Cardiac muscle cell (in vitro differentiated cells and primary cell): ENCODE measurements at regions not wholly inside any gene's neighbourhood (a gene's known extent, or its start where the extent isn't known, plus 50 kb on each side); places are given as distances from the start of the nearest gene placed in this dataset.

Source experiments
- DNase-seq, 2 donors: peaks; one replicate each; pipeline versions ENCODE4 v3.0.0 to v3.0.0-alpha.2; 2010 to 2017; ENCODE audit warnings: low read depth in 1 of 2, low spot score in 1 of 2
- H3K27ac ChIP-seq: fragments of 200-600 bp; sonication (generic); 2 replicates; pipeline ENCODE4 v1.5.1; 2016
- H3K27me3 ChIP-seq: fragments of 200-600 bp; sonication (generic); 2 replicates; pipeline ENCODE4 v1.6.0; 2016; ENCODE audit warnings: control low read depth
- H3K36me3 ChIP-seq: fragments of 200-600 bp; sonication (generic); 2 replicates; pipeline ENCODE4 v1.5.1; 2016; ENCODE audit warnings: control low read depth
- H3K4me1 ChIP-seq: fragments of 200-600 bp; sonication (generic); 2 replicates; pipeline ENCODE4 v1.8.1; 2017; ENCODE audit warnings: low read depth, mild to moderate bottlenecking, mixed run types
- H3K4me3 ChIP-seq: fragments of 200-600 bp; sonication (generic); 2 replicates; pipeline ENCODE4 v1.5.1; 2016; ENCODE audit warnings: mild to moderate bottlenecking
- H3K9me3 ChIP-seq: fragments of 200-600 bp; sonication (generic); 2 replicates; pipeline ENCODE4 v1.5.1; 2017; ENCODE audit warnings: low read depth, mild to moderate bottlenecking, control low read depth
- TF ChIP-seq, protein P1 (sequence below): IDR thresholded peaks from 2 replicates; pipeline ENCODE4 v1.5.1; 2012; ENCODE audit warnings: low read depth, mild to moderate bottlenecking, low read length

DNA sequence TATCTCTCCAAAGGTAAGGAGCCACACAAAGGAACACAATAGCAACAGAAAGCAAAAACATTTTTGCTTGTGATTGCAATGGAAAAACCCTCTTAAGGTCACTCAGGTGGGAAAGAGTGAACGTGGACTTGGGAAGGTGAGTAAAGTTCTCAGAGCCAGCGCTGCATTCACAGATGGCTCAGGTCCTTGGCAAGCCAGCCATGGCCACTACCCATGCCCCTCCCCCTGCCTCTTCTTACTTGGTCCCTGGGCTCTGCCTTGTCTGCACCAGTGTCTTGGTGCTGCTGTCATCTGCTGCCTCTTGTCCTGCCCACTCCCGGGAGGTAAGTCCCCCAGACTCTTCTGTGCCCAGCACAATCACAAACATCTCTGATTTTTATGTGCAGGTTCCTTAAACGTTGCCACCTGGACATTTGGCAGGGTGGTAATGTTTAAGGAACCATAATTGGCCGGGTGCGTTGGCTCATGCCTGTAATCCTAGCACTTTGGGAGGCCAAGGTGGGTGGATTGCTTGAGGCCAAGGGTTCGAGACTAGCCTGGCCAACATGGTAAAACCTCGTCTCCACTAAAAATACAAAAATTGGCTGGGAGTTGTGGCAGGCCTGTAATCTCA, 74.6 kb downstream of the FEM1C start:
- Histone ChIP-seq H3K4me1 (peaks cover 15% of the 10 kb centered on the region), H3K36me3 (no peaks in the 10 kb centered on the region), H3K9me3 (no peaks in the 10 kb centered on the region), H3K4me3 (no peak overlapping the region), H3K27me3 (no peaks in the 10 kb centered on the region), H3K27ac (no peak overlapping the region)
- no peak for DNase-seq
- TF ChIP-seq, protein P1, sequence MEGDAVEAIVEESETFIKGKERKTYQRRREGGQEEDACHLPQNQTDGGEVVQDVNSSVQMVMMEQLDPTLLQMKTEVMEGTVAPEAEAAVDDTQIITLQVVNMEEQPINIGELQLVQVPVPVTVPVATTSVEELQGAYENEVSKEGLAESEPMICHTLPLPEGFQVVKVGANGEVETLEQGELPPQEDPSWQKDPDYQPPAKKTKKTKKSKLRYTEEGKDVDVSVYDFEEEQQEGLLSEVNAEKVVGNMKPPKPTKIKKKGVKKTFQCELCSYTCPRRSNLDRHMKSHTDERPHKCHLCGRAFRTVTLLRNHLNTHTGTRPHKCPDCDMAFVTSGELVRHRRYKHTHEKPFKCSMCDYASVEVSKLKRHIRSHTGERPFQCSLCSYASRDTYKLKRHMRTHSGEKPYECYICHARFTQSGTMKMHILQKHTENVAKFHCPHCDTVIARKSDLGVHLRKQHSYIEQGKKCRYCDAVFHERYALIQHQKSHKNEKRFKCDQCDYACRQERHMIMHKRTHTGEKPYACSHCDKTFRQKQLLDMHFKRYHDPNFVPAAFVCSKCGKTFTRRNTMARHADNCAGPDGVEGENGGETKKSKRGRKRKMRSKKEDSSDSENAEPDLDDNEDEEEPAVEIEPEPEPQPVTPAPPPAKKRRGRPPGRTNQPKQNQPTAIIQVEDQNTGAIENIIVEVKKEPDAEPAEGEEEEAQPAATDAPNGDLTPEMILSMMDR, result no peak

DNA sequence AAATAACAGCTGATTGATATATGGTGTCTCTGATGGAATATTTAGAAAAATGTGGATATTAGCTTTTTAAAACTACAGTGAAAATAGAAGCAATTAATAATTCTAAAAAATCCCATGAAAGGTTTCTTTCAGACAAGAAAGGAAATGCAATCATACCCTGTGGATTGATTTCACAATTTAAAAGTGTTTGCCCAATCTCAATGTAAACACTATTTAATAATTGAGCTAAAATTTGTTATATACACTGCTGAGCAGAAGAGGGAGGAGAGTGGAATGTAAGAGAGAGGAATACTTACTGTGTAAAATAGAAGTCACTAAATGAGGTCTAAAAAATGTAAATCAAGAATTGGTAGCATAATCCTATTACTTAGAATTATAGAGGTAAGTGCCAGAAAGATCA, 76.9 kb downstream of the FEM1C start:
- H3K4me1 ChIP-seq, result peaks cover 26% of the 10 kb centered on the region
- H3K27ac ChIP-seq, result no peak overlapping the region
- TF ChIP-seq, protein P1, result no peak
- no peaks in the 10 kb centered on the region for H3K9me3 ChIP-seq
- no peak overlapping the region for H3K4me3 ChIP-seq
- H3K27me3 ChIP-seq, result no peaks in the 10 kb centered on the region
- H3K36me3 ChIP-seq, result no peaks in the 10 kb centered on the region
- no peak for DNase-seq

DNA sequence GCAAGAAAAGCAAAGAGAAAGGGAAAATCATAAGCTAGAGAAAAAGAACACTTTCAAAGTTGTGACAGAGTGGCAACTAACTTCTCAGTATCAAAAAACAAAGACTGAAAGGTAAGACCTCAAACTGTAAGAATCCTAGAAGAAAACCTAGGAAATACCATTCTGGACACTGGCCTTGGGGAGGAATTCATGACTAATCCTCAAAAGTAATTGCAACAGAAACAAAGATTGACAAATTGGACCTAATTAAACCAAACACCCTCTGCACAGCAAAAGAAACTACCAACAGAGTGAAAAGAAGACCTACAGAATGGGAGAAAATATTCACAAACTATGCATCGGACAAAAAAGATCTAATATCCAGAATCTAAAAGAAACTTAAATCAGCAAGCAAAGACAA, 79.1 kb downstream of the FEM1C start:
- H3K36me3 ChIP-seq, result no peaks in the 10 kb centered on the region
- TF ChIP-seq, protein P1, result no peak
- H3K27ac ChIP-seq, result no peak overlapping the region
- H3K4me1 ChIP-seq, result peaks cover 27% of the 10 kb centered on the region
- H3K4me3 ChIP-seq, result no peak overlapping the region
- H3K27me3 ChIP-seq, result no peaks in the 10 kb centered on the region
- peak in 1 of 2 donors; percentile 28 for DNase-seq
- H3K9me3 ChIP-seq, result no peaks in the 10 kb centered on the region

- H3K4me1 ChIP-seq, result peaks cover 33% of the 10 kb centered on the region
- peak in 1 of 2 donors; percentile 62 for DNase-seq
- no peaks in the 10 kb centered on the region for H3K9me3 ChIP-seq
- no peaks in the 10 kb centered on the region for H3K36me3 ChIP-seq
- no peak overlapping the region for H3K4me3 ChIP-seq
- no peaks in the 10 kb centered on the region for H3K27me3 ChIP-seq
- peak overlapping the region; percentile 6 for H3K27ac ChIP-seq
- TF ChIP-seq, protein P1, result no peak
These were observed 80.6 kb downstream of the FEM1C start for GRCh38 chr5:115463983-115464382.

GRCh38 chr5:115461506-115462290, 82.9 kb downstream of the FEM1C start:
- peak in 1 of 2 donors; percentile 28 for DNase-seq
- H3K9me3 ChIP-seq, result no peaks in the 10 kb centered on the region
- H3K4me3 ChIP-seq, result no peak overlapping the region
- no peaks in the 10 kb centered on the region for H3K27me3 ChIP-seq
- TF ChIP-seq, protein P1, result no peak
- H3K27ac ChIP-seq, result no peak overlapping the region
- peaks cover 38% of the 10 kb centered on the region for H3K4me1 ChIP-seq
- H3K36me3 ChIP-seq, result no peaks in the 10 kb centered on the region
